ENCODE measurements at regions not wholly inside any gene's neighbourhood (a gene's known extent, or its start where the extent isn't known, plus 50 kb on each side); places are given as distances from the start of the nearest gene placed in this dataset.

- H3K4me3 ChIP-seq (ENCODE audit: control insufficient read depth, low read depth, low read length): no peak overlapping the region
- no peak for TF ChIP-seq CTCF (conservative IDR thresholded peaks at IDR 0.05; ENCODE audit: control insufficient read depth, insufficient read depth, low read depth, low read length)
- DNase-seq (ENCODE audit: low read depth): no peak
Observed at GRCh38 chr9:14399756-14400657, 86.1 kb upstream of the NFIB start.

- H3K4me3 ChIP-seq (ENCODE audit: control insufficient read depth, low read depth, low read length): no peak overlapping the region
- no peak for DNase-seq (ENCODE audit: low read depth)
- TF ChIP-seq CTCF (conservative IDR thresholded peaks at IDR 0.05; ENCODE audit: control insufficient read depth, insufficient read depth, low read depth, low read length): no peak
Observed at GRCh38 chr9:14398473-14398872, 84.5 kb upstream of the NFIB start.

GRCh38 chr9:14396171-14396570 is 82.2 kb upstream of the NFIB start:
- no peak for DNase-seq (ENCODE audit: low read depth)
- TF ChIP-seq CTCF (conservative IDR thresholded peaks at IDR 0.05; ENCODE audit: control insufficient read depth, insufficient read depth, low read depth, low read length): no peak
- no peak overlapping the region for H3K4me3 ChIP-seq (ENCODE audit: control insufficient read depth, low read depth, low read length)

GRCh38 chr9:14395317-14396082 is 81.6 kb upstream of the NFIB start:
- TF ChIP-seq CTCF (conservative IDR thresholded peaks at IDR 0.05; ENCODE audit: control insufficient read depth, insufficient read depth, low read depth, low read length): no peak
- DNase-seq (ENCODE audit: low read depth): no peak
- no peak overlapping the region for H3K4me3 ChIP-seq (ENCODE audit: control insufficient read depth, low read depth, low read length)

- no peak for TF ChIP-seq CTCF (conservative IDR thresholded peaks at IDR 0.05; ENCODE audit: control insufficient read depth, insufficient read depth, low read depth, low read length)
- no peak overlapping the region for H3K4me3 ChIP-seq (ENCODE audit: control insufficient read depth, low read depth, low read length)
- DNase-seq (ENCODE audit: low read depth): no peak
Observed at GRCh38 chr9:14393418-14393817, 79.5 kb upstream of the NFIB start.

- no peak for TF ChIP-seq CTCF (conservative IDR thresholded peaks at IDR 0.05; ENCODE audit: control insufficient read depth, insufficient read depth, low read depth, low read length)
- no peak overlapping the region for H3K4me3 ChIP-seq (ENCODE audit: control insufficient read depth, low read depth, low read length)
- no peak for DNase-seq (ENCODE audit: low read depth)
Observed at GRCh38 chr9:14391620-14392019, 77.7 kb upstream of the NFIB start.
